ENCODE measurements at regions not wholly inside any gene's neighbourhood (a gene's known extent, or its start where the extent isn't known, plus 50 kb on each side); places are given as distances from the start of the nearest gene placed in this dataset.

DNA sequence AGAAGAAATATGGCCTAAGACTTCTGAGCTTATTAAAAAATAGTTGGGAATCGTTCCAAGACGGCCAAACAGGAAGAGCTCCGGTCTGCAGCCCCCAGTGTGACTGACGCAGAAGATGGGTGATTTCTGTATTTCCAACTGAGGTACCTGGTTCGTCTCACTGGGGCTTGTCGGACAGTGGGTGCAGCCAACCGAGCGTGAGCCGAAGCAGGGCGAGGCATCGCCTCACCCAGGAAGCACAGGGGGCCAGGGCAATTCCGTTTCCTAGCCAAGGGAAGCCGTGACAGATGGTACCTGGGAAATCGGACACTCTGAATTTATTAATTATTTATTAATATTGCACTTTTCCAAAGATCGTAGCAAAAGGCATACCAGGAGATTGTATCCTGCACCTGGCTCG lies 857.8 kb downstream of the C12orf50 start:
- DNase-seq (ENCODE audit: low read depth): no peak
- no peaks in the 10 kb centered on the region for H3K27me3 ChIP-seq (ENCODE audit: control insufficient read depth, insufficient read depth, low read length)
- ChIA-PET CTCF (no interaction called here), POLR2A (no interaction called here)
- TF ChIP-seq, protein P1, sequence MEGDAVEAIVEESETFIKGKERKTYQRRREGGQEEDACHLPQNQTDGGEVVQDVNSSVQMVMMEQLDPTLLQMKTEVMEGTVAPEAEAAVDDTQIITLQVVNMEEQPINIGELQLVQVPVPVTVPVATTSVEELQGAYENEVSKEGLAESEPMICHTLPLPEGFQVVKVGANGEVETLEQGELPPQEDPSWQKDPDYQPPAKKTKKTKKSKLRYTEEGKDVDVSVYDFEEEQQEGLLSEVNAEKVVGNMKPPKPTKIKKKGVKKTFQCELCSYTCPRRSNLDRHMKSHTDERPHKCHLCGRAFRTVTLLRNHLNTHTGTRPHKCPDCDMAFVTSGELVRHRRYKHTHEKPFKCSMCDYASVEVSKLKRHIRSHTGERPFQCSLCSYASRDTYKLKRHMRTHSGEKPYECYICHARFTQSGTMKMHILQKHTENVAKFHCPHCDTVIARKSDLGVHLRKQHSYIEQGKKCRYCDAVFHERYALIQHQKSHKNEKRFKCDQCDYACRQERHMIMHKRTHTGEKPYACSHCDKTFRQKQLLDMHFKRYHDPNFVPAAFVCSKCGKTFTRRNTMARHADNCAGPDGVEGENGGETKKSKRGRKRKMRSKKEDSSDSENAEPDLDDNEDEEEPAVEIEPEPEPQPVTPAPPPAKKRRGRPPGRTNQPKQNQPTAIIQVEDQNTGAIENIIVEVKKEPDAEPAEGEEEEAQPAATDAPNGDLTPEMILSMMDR (IDR thresholded peaks at IDR 0.05; ENCODE audit: insufficient read depth, low read depth, low read length): no peak
- no peaks in the 10 kb centered on the region for H3K36me3 ChIP-seq (ENCODE audit: control insufficient read depth, insufficient read depth, low read length)
- H3K4me3 ChIP-seq (ENCODE audit: low read depth, low read length): no peak overlapping the region

DNA sequence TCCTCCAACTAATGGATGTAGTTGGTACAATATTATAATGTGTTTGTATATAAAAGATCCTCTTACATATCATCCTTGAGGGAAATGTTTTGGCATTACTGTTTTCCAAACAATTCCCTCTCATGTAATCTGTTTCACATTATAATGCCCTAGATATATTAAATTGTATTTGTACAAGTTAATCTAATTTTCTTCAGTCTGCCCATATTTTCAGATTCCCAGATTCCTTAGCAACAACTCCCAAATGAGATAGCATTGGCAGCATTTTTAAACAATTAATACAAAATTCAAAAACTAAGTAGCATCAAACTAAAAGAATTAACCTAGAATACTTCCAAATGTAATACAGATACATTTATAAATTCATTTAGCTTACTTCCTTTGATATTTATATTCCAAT lies 860.2 kb downstream of the C12orf50 start:
- DNase-seq (ENCODE audit: low read depth): no peak
- H3K4me3 ChIP-seq (ENCODE audit: low read depth, low read length): no peak overlapping the region
- no peaks in the 10 kb centered on the region for H3K36me3 ChIP-seq (ENCODE audit: control insufficient read depth, insufficient read depth, low read length)
- ChIA-PET POLR2A (no interaction called here), CTCF (no interaction called here)
- TF ChIP-seq, protein P1 (IDR thresholded peaks at IDR 0.05; ENCODE audit: insufficient read depth, low read depth, low read length): no peak
- H3K27me3 ChIP-seq (ENCODE audit: control insufficient read depth, insufficient read depth, low read length): no peaks in the 10 kb centered on the region

DNA sequence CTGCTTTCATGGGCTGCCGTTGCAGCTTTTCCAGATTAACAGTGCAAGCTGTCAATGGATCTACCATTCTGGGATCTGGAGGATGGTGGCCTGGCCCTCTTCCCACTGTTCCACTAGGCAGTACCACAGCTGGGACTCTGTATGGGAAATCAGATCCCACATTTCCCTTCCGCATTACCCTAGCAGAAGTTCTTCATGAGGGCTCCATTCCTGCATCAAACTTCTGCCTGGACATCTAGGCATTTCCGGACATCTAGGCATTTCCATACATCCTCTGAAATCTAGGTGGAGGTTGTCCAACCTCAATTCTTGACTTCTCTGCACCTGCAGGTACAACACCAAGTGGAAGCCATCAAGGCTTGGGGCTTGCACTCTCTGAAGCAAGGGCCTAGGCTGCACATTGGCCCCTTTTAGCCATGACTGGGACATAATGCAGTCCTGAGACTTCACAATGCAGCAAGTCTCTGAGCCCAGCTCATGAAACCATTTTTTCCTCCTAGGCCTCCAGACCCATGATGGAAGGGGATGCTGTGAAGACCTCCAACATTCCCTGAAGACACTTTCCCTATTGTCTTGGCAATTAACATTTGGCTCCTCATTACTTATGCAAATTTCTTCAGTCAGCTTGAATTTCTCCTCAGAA lies 863.3 kb downstream of the C12orf50 start:
- TF ChIP-seq, protein P1 (IDR thresholded peaks at IDR 0.05; ENCODE audit: insufficient read depth, low read depth, low read length): no peak
- no peak for DNase-seq (ENCODE audit: low read depth)
- CTCF ChIA-PET: interaction anchor here (0.7 kb wide), 1 partner anchor 777 kb away, joined by 4 read pairs; no protein-coding TSS in a partner anchor
- POLR2A ChIA-PET: no interaction called here
- Histone ChIP-seq H3K4me3 (ENCODE audit: low read depth, low read length) (no peak overlapping the region), H3K27me3 (ENCODE audit: control insufficient read depth, insufficient read depth, low read length) (no peaks in the 10 kb centered on the region), H3K36me3 (ENCODE audit: control insufficient read depth, insufficient read depth, low read length) (no peaks in the 10 kb centered on the region)

DNA sequence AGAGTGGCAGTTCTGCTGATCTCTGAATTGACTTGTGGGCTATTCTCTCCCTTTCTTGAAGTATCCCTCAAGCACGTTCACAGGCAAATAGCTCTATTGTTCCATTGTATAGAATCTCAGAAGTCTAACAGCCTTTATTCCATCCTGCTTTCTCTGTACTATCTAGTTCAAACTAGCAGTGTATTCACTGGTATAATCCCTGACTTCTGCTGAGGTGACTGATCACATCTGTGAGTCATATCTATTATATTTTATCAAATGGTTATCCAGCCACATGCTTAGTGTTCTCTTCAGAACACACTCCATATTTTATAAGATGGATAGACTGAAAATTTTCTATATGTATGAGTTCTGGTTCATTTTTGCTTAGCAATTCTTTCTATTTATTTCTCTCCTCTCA lies 866.1 kb downstream of the C12orf50 start:
- CTCF ChIA-PET: interaction anchor here (0.6 to 0.7 kb wide), 2 partner anchors 500 to 1295 kb away, joined by 3 read pairs; no protein-coding TSS in a partner anchor
- POLR2A ChIA-PET: no interaction called here
- Histone ChIP-seq H3K36me3 (ENCODE audit: control insufficient read depth, insufficient read depth, low read length) (no peaks in the 10 kb centered on the region), H3K27me3 (ENCODE audit: control insufficient read depth, insufficient read depth, low read length) (no peaks in the 10 kb centered on the region), H3K4me3 (ENCODE audit: low read depth, low read length) (no peak overlapping the region)
- DNase-seq (ENCODE audit: low read depth): no peak
- TF ChIP-seq, protein P1 (IDR thresholded peaks at IDR 0.05; ENCODE audit: insufficient read depth, low read depth, low read length): no peak

DNA sequence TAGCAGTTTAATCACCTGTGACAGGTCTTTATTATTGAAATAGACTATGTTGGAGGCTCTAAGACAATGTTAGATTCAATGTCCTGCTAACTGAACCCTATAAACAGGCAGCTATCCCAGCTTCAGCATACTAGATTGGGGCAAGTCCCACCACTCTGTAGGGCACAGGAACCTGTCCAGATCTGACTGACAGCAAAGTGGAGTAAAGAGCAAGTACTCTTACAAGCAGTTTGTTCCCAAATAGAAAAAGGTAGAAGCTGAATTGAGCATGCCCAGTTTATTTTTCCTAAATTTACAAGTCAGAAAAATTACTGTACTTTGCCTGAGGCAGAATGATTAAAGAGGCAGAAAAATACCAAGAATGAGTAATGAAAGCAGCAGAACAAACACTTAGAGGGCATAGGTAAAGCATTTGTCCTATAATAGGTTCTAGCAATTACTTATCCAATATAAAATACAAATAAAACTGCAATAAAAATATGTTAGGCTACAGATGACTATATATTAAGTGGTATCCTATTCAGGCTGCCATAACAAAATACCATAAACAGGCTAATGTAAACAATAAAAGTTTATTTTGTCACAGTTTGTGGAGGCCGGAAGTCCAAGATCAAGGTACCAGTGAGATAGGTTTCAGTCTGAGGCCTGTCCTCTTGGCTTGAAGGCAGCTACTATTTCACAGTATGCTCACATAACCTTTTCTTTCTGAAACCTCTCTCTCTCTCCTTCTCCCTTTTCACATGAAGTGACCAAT lies 868.2 kb downstream of the C12orf50 start:
- H3K27me3 ChIP-seq (ENCODE audit: control insufficient read depth, insufficient read depth, low read length): no peaks in the 10 kb centered on the region
- ChIA-PET POLR2A (no interaction called here), CTCF (no interaction called here)
- no peak overlapping the region for H3K4me3 ChIP-seq (ENCODE audit: low read depth, low read length)
- TF ChIP-seq, protein P1 (IDR thresholded peaks at IDR 0.05; ENCODE audit: insufficient read depth, low read depth, low read length): no peak
- H3K36me3 ChIP-seq (ENCODE audit: control insufficient read depth, insufficient read depth, low read length): no peaks in the 10 kb centered on the region
- no peak for DNase-seq (ENCODE audit: low read depth)
